Neural crest cell (in vitro differentiated cells): ENCODE measurements at regions not wholly inside any gene's neighbourhood (a gene's known extent, or its start where the extent isn't known, plus 50 kb on each side); places are given as distances from the start of the nearest gene placed in this dataset.

Experiments used
- DNase-seq: peaks from one replicate; pipeline ENCODE4 v3.0.0; 2021; ENCODE audit warnings: low read depth, mixed read lengths, low spot score
- H3K27ac Mint-ChIP-seq: one replicate; pipeline ENCODE4 v1.8.0; 2021; ENCODE audit warnings: mild to moderate bottlenecking, mixed read lengths; ENCODE audit not compliant: unreplicated experiment
- H3K27me3 Mint-ChIP-seq: 2 replicates; pipeline ENCODE4 v1.8.0; 2021; ENCODE audit warnings: low read depth, mild to moderate bottlenecking, mixed read lengths
- H3K36me3 Mint-ChIP-seq: 2 replicates; pipeline ENCODE4 v1.8.0; 2021; ENCODE audit warnings: low read depth, mild to moderate bottlenecking, mixed read lengths
- H3K4me1 Mint-ChIP-seq: 2 replicates; pipeline ENCODE4 v1.8.0; 2021; ENCODE audit warnings: mixed read lengths
- H3K4me3 Mint-ChIP-seq: one replicate; pipeline ENCODE4 v1.8.0; 2021; ENCODE audit warnings: mild to moderate bottlenecking, mixed read lengths
- H3K9me3 Mint-ChIP-seq: 2 replicates; pipeline ENCODE4 v1.8.0; 2021; ENCODE audit warnings: mixed read lengths
- CTCF ChIP-seq: fragments of 200-600 bp; sonication (generic); conservative IDR thresholded peaks from 2 replicates; pipeline ENCODE4 v1.5.0; 2021; ENCODE audit warnings: antibody characterized with exemption, mild to moderate bottlenecking

- DNase-seq, result no peak
- H3K27me3 Mint-ChIP-seq, result no peaks in the 10 kb centered on the region
- H3K4me1 Mint-ChIP-seq, result peaks cover 11% of the 10 kb centered on the region
- TF ChIP-seq CTCF, result no peak
- H3K9me3 Mint-ChIP-seq, result no peaks in the 10 kb centered on the region
- no peak overlapping the region for H3K27ac Mint-ChIP-seq
- H3K36me3 Mint-ChIP-seq, result no peaks in the 10 kb centered on the region
- no peak overlapping the region for H3K4me3 Mint-ChIP-seq
Observed at GRCh38 chr16:86846136-86846535, 267.8 kb downstream of the FOXL1 start.

GRCh38 chr16:86848821-86849220 lies 270.5 kb downstream of the FOXL1 start:
- no peak for TF ChIP-seq CTCF
- peaks cover 11% of the 10 kb centered on the region for H3K4me1 Mint-ChIP-seq
- H3K9me3 Mint-ChIP-seq, result no peaks in the 10 kb centered on the region
- no peak for DNase-seq
- H3K27ac Mint-ChIP-seq, result no peak overlapping the region
- H3K27me3 Mint-ChIP-seq, result no peaks in the 10 kb centered on the region
- H3K4me3 Mint-ChIP-seq, result no peak overlapping the region
- no peaks in the 10 kb centered on the region for H3K36me3 Mint-ChIP-seq

GRCh38 chr16:86850670-86851069 lies 272.3 kb downstream of the FOXL1 start:
- Mint-ChIP-seq H3K4me3 (no peak overlapping the region), H3K9me3 (no peaks in the 10 kb centered on the region), H3K27ac (no peak overlapping the region), H3K27me3 (peaks cover 2% of the 10 kb centered on the region), H3K36me3 (no peaks in the 10 kb centered on the region), H3K4me1 (peaks cover 14% of the 10 kb centered on the region)
- DNase-seq, result no peak
- TF ChIP-seq CTCF, result no peak

GRCh38 chr16:86852135-86852534 lies 273.8 kb downstream of the FOXL1 start:
- TF ChIP-seq CTCF, result no peak
- no peaks in the 10 kb centered on the region for H3K36me3 Mint-ChIP-seq

GRCh38 chr16:86854058-86854621 lies 275.8 kb downstream of the FOXL1 start:
- no peak overlapping the region for H3K27ac Mint-ChIP-seq
- H3K4me1 Mint-ChIP-seq, result peaks cover 19% of the 10 kb centered on the region
- H3K4me3 Mint-ChIP-seq, result no peak overlapping the region
- H3K9me3 Mint-ChIP-seq, result no peaks in the 10 kb centered on the region
- no peaks in the 10 kb centered on the region for H3K36me3 Mint-ChIP-seq
- peaks cover 2% of the 10 kb centered on the region for H3K27me3 Mint-ChIP-seq
- DNase-seq, result no peak
- no peak for TF ChIP-seq CTCF

More at GRCh38 chr16:86852135-86852534, 273.8 kb downstream of the FOXL1 start:
- Mint-ChIP-seq H3K27ac (no peak overlapping the region), H3K4me1 (peaks cover 14% of the 10 kb centered on the region), H3K4me3 (no peak overlapping the region), H3K27me3 (peaks cover 2% of the 10 kb centered on the region), H3K9me3 (no peaks in the 10 kb centered on the region)
- no peak for DNase-seq
